Lung (tissue), 11 donors: ENCODE measurements at regions not wholly inside any gene's neighbourhood (a gene's known extent, or its start where the extent isn't known, plus 50 kb on each side); places are given as distances from the start of the nearest gene placed in this dataset.
"Not testable (repeated sequence)": the region's sequence is repeated elsewhere in the genome, so short reads cannot be mapped to it uniquely, and the experiment has no call there.

Experiments used
- ATAC-seq: fragments of 200-7000 bp; cut with Tn5 transposase; one replicate; pipeline ENCODE4 v1.9.1; 2020; ENCODE audit warnings: moderate number of reproducible peaks; ENCODE audit not compliant: insufficient read depth, low FRiP score
- DNase-seq, 3 donors: peaks; one replicate each; pipeline ENCODE4 v3.0.0-alpha.2; 2013 to 2017
- H3K27ac ChIP-seq, 2 donors: one replicate each; pipeline ENCODE4 v1.5.1; 2013; ENCODE audit warnings: mild to moderate bottlenecking in 2 of 2, moderate library complexity in 2 of 2, control low read depth in 1 of 2, inconsistent platforms in 1 of 2, low read depth in 1 of 2, low read length in 1 of 2
- H3K27me3 ChIP-seq, 3 donors: one replicate each; pipeline ENCODE4 v1.5.1; 2013; ENCODE audit warnings: low read length in 2 of 3; ENCODE audit not compliant: control insufficient read depth in 3 of 3, insufficient read depth in 3 of 3
- H3K36me3 ChIP-seq, 4 donors: one replicate each; pipeline ENCODE4 v1.5.1; 2013; ENCODE audit warnings: low read length in 4 of 4, mild to moderate bottlenecking in 1 of 4, moderate library complexity in 1 of 4; ENCODE audit not compliant: control insufficient read depth in 4 of 4, insufficient read depth in 4 of 4
- H3K4me1 ChIP-seq, 5 donors: one replicate each; pipeline ENCODE4 v1.5.1; 2013; ENCODE audit warnings: low read length in 5 of 5, mild to moderate bottlenecking in 2 of 5, moderate library complexity in 1 of 5; ENCODE audit not compliant: control insufficient read depth in 5 of 5, insufficient read depth in 5 of 5
- H3K4me3 ChIP-seq: one replicate; pipeline ENCODE4 v1.5.1; 2013; ENCODE audit warnings: mild to moderate bottlenecking, control low read depth, moderate library complexity
- H3K9ac ChIP-seq, 2 donors: one replicate each; pipeline ENCODE4 v1.5.1; 2013; ENCODE audit warnings: low read length in 2 of 2, control low read depth in 1 of 2; ENCODE audit not compliant: insufficient read depth in 1 of 2
- H3K9me3 ChIP-seq, 4 donors: one replicate each; pipeline ENCODE4 v1.5.1; 2013; ENCODE audit warnings: low read length in 3 of 4, mild to moderate bottlenecking in 1 of 4, moderate library complexity in 1 of 4; ENCODE audit not compliant: control insufficient read depth in 4 of 4, insufficient read depth in 3 of 4
- WGBS, 2 donors: extraction: QIAGEN DNeasy Blood & Tissue Kit; methylation state at CpG; one replicate each; pipeline ENCODE4 v1.1.7; 2013; 5-methylcytosine and 5-hydroxymethylcytosine counted together
- TF ChIP-seq, protein P1 (sequence below): IDR thresholded peaks from 2 replicates; pipeline ENCODE4 v1.5.1; 2012; ENCODE audit warnings: mild to moderate bottlenecking; ENCODE audit errors: control extremely low read depth, extremely low read depth
- donor health status: control.
- donor health status: control.
- donor health status: Bipolar disorder and iron deficiency.
- donor health status: healthy.
- donor health status: DM: yes; HTN: yes; CAD: no.

DNA sequence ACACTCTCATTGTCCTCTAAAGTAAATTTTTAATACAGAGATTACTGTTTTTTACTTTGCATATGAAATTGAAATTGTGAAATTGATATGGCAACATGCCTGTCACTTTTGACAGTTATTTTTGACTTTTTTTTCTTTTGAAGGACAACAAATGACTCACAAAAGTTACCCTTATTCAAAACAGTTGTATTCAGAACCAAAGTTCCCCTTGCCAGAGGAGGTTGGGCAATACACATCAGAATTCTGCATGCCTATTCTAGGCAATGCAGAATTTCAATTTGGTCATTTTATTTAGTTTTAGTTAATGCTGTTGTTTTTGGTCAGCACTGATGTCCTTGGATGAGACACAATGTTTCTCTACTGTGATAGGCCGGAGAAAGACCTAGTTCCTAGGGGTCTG lies 299.1 kb upstream of the PRR16 start:
- H3K9me3 ChIP-seq, result no peaks in the 10 kb centered on the region
- no peak for DNase-seq
- H3K9ac ChIP-seq, result no peak overlapping the region
- no peaks in the 10 kb centered on the region for H3K36me3 ChIP-seq
- ATAC-seq, result no peak
- no peak overlapping the region for H3K4me3 ChIP-seq
- 91 to 96% methylated on average over 1 of the region's 1 CpG for WGBS, 2 donors
- TF ChIP-seq, protein P1, sequence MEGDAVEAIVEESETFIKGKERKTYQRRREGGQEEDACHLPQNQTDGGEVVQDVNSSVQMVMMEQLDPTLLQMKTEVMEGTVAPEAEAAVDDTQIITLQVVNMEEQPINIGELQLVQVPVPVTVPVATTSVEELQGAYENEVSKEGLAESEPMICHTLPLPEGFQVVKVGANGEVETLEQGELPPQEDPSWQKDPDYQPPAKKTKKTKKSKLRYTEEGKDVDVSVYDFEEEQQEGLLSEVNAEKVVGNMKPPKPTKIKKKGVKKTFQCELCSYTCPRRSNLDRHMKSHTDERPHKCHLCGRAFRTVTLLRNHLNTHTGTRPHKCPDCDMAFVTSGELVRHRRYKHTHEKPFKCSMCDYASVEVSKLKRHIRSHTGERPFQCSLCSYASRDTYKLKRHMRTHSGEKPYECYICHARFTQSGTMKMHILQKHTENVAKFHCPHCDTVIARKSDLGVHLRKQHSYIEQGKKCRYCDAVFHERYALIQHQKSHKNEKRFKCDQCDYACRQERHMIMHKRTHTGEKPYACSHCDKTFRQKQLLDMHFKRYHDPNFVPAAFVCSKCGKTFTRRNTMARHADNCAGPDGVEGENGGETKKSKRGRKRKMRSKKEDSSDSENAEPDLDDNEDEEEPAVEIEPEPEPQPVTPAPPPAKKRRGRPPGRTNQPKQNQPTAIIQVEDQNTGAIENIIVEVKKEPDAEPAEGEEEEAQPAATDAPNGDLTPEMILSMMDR, result no peak
- H3K27ac ChIP-seq, result no peak overlapping the region
- no peaks in the 10 kb centered on the region for H3K4me1 ChIP-seq
- no peaks in the 10 kb centered on the region for H3K27me3 ChIP-seq

GRCh38 chr5:120173125-120173524 lies 291.0 kb upstream of the PRR16 start:
- Histone ChIP-seq H3K9ac (no peak overlapping the region), H3K27ac (no peak overlapping the region), H3K27me3 (no peaks in the 10 kb centered on the region), H3K4me1 (no peaks in the 10 kb centered on the region), H3K4me3 (no peak overlapping the region), H3K36me3 (no peaks in the 10 kb centered on the region), H3K9me3 (no peaks in the 10 kb centered on the region)
- WGBS, 2 donors, result 94% methylated on average over 3 of the region's 3 CpGs
- TF ChIP-seq, protein P1, result no peak
- DNase-seq (no peak), ATAC-seq (no peak)

DNA sequence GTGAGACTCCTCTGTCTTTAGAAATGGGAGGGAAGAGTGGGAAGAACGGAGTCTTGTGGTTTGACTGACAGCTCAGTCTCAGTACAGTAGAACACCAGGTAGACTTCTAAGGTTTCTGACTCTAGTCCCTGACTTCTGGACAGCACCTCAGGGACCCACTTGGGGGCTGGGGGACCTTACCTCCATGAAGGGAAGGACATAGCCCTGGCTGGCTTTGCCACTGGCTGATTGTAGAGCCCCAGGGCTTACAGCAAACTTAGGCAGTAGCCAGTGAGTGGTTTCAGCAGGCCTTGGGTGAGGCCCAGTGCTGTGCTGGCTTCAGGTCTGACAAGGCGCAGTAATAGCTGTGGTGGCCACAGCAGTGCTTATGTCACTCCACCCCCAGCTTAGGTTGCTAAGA lies 290.0 kb upstream of the PRR16 start:
- Histone ChIP-seq H3K27ac (no peak overlapping the region), H3K9me3 (no peaks in the 10 kb centered on the region), H3K27me3 (no peaks in the 10 kb centered on the region), H3K9ac (no peak overlapping the region), H3K36me3 (no peaks in the 10 kb centered on the region), H3K4me1 (no peaks in the 10 kb centered on the region), H3K4me3 (no peak overlapping the region)
- TF ChIP-seq, protein P1, result no peak
- DNase-seq (no peak), ATAC-seq (no peak)
- WGBS, 2 donors, result 89 to 93% methylated on average over 2 of the region's 2 CpGs

- not testable (repeated sequence) for H3K36me3 ChIP-seq, DNase-seq, H3K4me1 ChIP-seq, H3K9me3 ChIP-seq, H3K27ac ChIP-seq, ATAC-seq, H3K27me3 ChIP-seq, H3K4me3 ChIP-seq, H3K9ac ChIP-seq
- 92 to 95% methylated on average over 10 of the region's 10 CpGs for WGBS, 2 donors
Observed at GRCh38 chr5:120181238-120181637, 282.9 kb upstream of the PRR16 start.

DNA sequence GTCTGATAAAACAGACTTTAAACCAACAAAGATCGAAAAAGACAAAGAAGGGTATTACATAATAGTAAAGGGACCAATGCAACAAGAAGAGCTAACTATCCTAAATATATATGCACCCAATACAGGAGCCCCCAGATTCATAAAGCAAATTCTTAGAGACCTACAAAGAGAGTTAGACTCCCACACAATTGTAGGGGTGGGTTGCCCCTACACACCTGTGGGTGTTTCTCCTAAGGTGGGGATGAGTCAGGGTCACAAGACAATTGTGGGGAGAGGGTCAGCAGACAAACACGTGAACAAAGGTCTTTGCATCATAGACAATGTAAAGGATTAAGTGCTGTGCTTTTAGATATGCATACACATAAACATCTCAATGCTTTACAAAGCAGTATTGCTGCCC lies 269.4 kb upstream of the PRR16 start:
- H3K4me3 ChIP-seq, H3K9ac ChIP-seq, H3K4me1 ChIP-seq, H3K27me3 ChIP-seq, H3K9me3 ChIP-seq, ATAC-seq, H3K36me3 ChIP-seq, DNase-seq, H3K27ac ChIP-seq: not testable (repeated sequence)
- WGBS, 2 donors, result 87 to 89% methylated on average over 2 of the region's 2 CpGs
